Posterior vena cava (tissue), 2 donors: ENCODE measurements at regions not wholly inside any gene's neighbourhood (a gene's known extent, or its start where the extent isn't known, plus 50 kb on each side); places are given as distances from the start of the nearest gene placed in this dataset.

Experiments used
- DNase-seq: peaks from one replicate; pipeline ENCODE4 v3.0.0-alpha.2; 2020; ENCODE audit warnings: low spot score
- intact Hi-C, 2 donors: fragments of 100-400 bp; cut with DNase I; formaldehyde crosslinking; loops; one replicate each; pipeline versions ENCODE4 v1.14.1 to v1.14.2; 2022 to 2023
- donor health status: DM: yes; HTN: yes; CAD: no.
- donor health status: DM: yes; HTN: yes; CAD: no.

GRCh38 chr4:18938343-18939099, 917.0 kb upstream of the LCORL start:
- intact Hi-C loops: no loop called here

GRCh38 chr4:18937746-18938145, 916.2 kb upstream of the LCORL start:
- intact Hi-C loops: no loop called here
- DNase-seq: no peak

More at GRCh38 chr4:18938343-18939099, 917.0 kb upstream of the LCORL start:
- DNase-seq: no peak

GRCh38 chr4:18937080-18937479, 915.5 kb upstream of the LCORL start:
- intact Hi-C loops: no loop called here
- DNase-seq: no peak

GRCh38 chr4:18935659-18936345, 914.2 kb upstream of the LCORL start:
- intact Hi-C loops: no loop called here
- DNase-seq: no peak

GRCh38 chr4:18934197-18934596, 912.6 kb upstream of the LCORL start:
- intact Hi-C loops: no loop called here
- DNase-seq: no peak

- no peak for DNase-seq
- intact Hi-C loops: no loop called here
These were observed 911.3 kb upstream of the LCORL start for GRCh38 chr4:18932730-18933339.

- intact Hi-C loops: no loop called here
These were observed 910.3 kb upstream of the LCORL start for GRCh38 chr4:18931643-18932377.

GRCh38 chr4:18930487-18930886, 908.9 kb upstream of the LCORL start:
- intact Hi-C loops: no loop called here
- DNase-seq: no peak

More at GRCh38 chr4:18931643-18932377, 910.3 kb upstream of the LCORL start:
- no peak for DNase-seq

- intact Hi-C loops: no loop called here
- DNase-seq: no peak
These were observed 902.1 kb upstream of the LCORL start for GRCh38 chr4:18923496-18924161.

GRCh38 chr4:18917689-18918088, 896.1 kb upstream of the LCORL start:
- intact Hi-C loops: no loop called here
- DNase-seq: no peak

- intact Hi-C loops: no loop called here
- no peak for DNase-seq
These were observed 892.6 kb upstream of the LCORL start for GRCh38 chr4:18914182-18914581.

GRCh38 chr4:18894928-18895327, 873.4 kb upstream of the LCORL start:
- intact Hi-C loops: no loop called here
- DNase-seq: no peak

- intact Hi-C loops: no loop called here
- no peak for DNase-seq
These were observed 860.9 kb upstream of the LCORL start for GRCh38 chr4:18882468-18882867.

- intact Hi-C loops: no loop called here
- no peak for DNase-seq
These were observed 860.0 kb upstream of the LCORL start for GRCh38 chr4:18881556-18881955.

- no peak for DNase-seq
- intact Hi-C loops: no loop called here
These were observed 859.3 kb upstream of the LCORL start for GRCh38 chr4:18880871-18881270.

GRCh38 chr4:18878561-18878960, 857.0 kb upstream of the LCORL start:
- no peak for DNase-seq
- intact Hi-C loops: no loop called here

- DNase-seq: no peak
- intact Hi-C loops: no loop called here
These were observed 847.6 kb upstream of the LCORL start for GRCh38 chr4:18869166-18869565.

- intact Hi-C loops: no loop called here
- no peak for DNase-seq
These were observed 839.4 kb upstream of the LCORL start for GRCh38 chr4:18860836-18861530.

- DNase-seq: no peak
- intact Hi-C loops: no loop called here
These were observed 837.9 kb upstream of the LCORL start for GRCh38 chr4:18859468-18859867.
